HEK293 (cell line): ENCODE measurements at regions not wholly inside any gene's neighbourhood (a gene's known extent, or its start where the extent isn't known, plus 50 kb on each side); places are given as distances from the start of the nearest gene placed in this dataset.

Experiments used
- CTCF ChIA-PET: fragments of 350-600 bp; formaldehyde crosslinking; extraction: SDS; loops from one replicate; lab custom pipeline; 2021; ENCODE audit warnings: antibody characterized with exemption; lab: Yijun Ruan, JAX
- POLR2A ChIA-PET: fragments of 300-600 bp; formaldehyde crosslinking; extraction: SDS; loops from one replicate; lab custom pipeline; 2020; ENCODE audit warnings: antibody characterized with exemption, inconsistent platforms; lab: Yijun Ruan, JAX
- H3K27ac ChIP-seq: fragments of 200-500 bp; sonication (Bioruptor generic); 2 replicates; pipeline ENCODE4 v1.5.1; 2014; ENCODE audit warnings: low read depth, low read length, control low read depth, inconsistent platforms; ENCODE audit errors: extremely low read depth
- H3K36me3 ChIP-seq, 2 experiments: fragments of 200-500 bp in 1 of 2; sonication (Bioruptor generic) in 1 of 2; 1 replicate in 1 of 2; 2 replicates in 1 of 2; pipeline ENCODE4 v1.5.1; 2014 to 2017; ENCODE audit warnings: inconsistent platforms in 2 of 2, low read length in 2 of 2; ENCODE audit not compliant: control insufficient read depth in 2 of 2, insufficient read depth in 1 of 2
- H3K4me1 ChIP-seq: fragments of 200-500 bp; sonication (Bioruptor generic); 2 replicates; pipeline ENCODE4 v1.5.1; 2014; ENCODE audit warnings: mild to moderate bottlenecking, low read length, inconsistent platforms; ENCODE audit not compliant: control insufficient read depth, insufficient read depth
- H3K4me3 ChIP-seq: 2 replicates; pipeline ENCODE4 v1.5.1; 2011; ENCODE audit warnings: low read depth, mild to moderate bottlenecking, control low read depth, low read length, moderate library complexity
- H3K9me3 ChIP-seq: fragments of 200-500 bp; sonication (Bioruptor generic); 2 replicates; pipeline ENCODE4 v1.5.1; 2014; ENCODE audit warnings: low read depth, low read length, inconsistent platforms; ENCODE audit not compliant: control insufficient read depth, insufficient read depth
- BCL11B ChIP-seq: fragments of 450-650 bp; formaldehyde crosslinking; IDR thresholded peaks from 2 replicates; pipeline ENCODE4 v1.5.1; 2016; ENCODE audit warnings: low read depth, missing biosample characterization, missing genetic modification characterization
- EGR2 ChIP-seq: fragments of 450-650 bp; formaldehyde crosslinking; IDR thresholded peaks from 2 replicates; pipeline ENCODE4 v1.5.1; 2016; ENCODE audit warnings: low read depth, missing biosample characterization, missing genetic modification characterization
- HOXC10 ChIP-seq: sonication (generic); formaldehyde crosslinking; IDR thresholded peaks from 2 replicates; pipeline ENCODE4 v1.8.1; 2023; ENCODE audit warnings: mild to moderate bottlenecking, missing genetic modification reagents
- KLF10 ChIP-seq: fragments of 450-650 bp; IDR thresholded peaks from 2 replicates; pipeline ENCODE4 v1.5.1; 2018; ENCODE audit warnings: missing biosample characterization, mild to moderate bottlenecking, missing genetic modification characterization
- MEIS1 ChIP-seq: sonication (generic); formaldehyde crosslinking; IDR thresholded peaks from 2 replicates; pipeline ENCODE4 v1.8.1; 2022; ENCODE audit warnings: missing genetic modification reagents, mild to moderate bottlenecking, borderline replicate concordance
- TCF7L2 ChIP-seq: IDR thresholded peaks from 2 replicates; pipeline ENCODE4 v1.6.1; 2011; ENCODE audit warnings: low read depth, mild to moderate bottlenecking, inconsistent platforms, low read length, moderate library complexity, borderline replicate concordance
- TSHZ1 ChIP-seq: fragments of 450-650 bp; formaldehyde crosslinking; IDR thresholded peaks from 2 replicates; pipeline ENCODE4 v1.5.1; 2016; ENCODE audit warnings: missing biosample characterization, missing genetic modification characterization, borderline replicate concordance
- ZBTB10 ChIP-seq: fragments of 450-650 bp; formaldehyde crosslinking; IDR thresholded peaks from 2 replicates; pipeline ENCODE4 v1.5.1; 2016; ENCODE audit warnings: missing biosample characterization, missing genetic modification characterization
- ZBTB49 ChIP-seq: fragments of 450-650 bp; formaldehyde crosslinking; IDR thresholded peaks from 2 replicates; pipeline ENCODE4 v1.5.1; 2016; ENCODE audit warnings: missing biosample characterization, missing genetic modification characterization, low read depth
- ZBTB8A ChIP-seq: fragments of 450-650 bp; formaldehyde crosslinking; IDR thresholded peaks from 2 replicates; pipeline ENCODE4 v1.5.1; 2016; ENCODE audit warnings: missing biosample characterization, missing genetic modification characterization
- ZEB2 ChIP-seq: fragments of 450-650 bp; formaldehyde crosslinking; IDR thresholded peaks from 2 replicates; pipeline ENCODE4 v1.5.1; 2016; ENCODE audit warnings: missing biosample characterization, missing genetic modification characterization
- ZNF112 ChIP-seq: fragments of 450-650 bp; formaldehyde crosslinking; IDR thresholded peaks from 2 replicates; pipeline ENCODE4 v1.5.0; 2017; ENCODE audit warnings: missing biosample characterization, missing genetic modification characterization
- ZNF121 ChIP-seq: fragments of 450-650 bp; formaldehyde crosslinking; IDR thresholded peaks from 2 replicates; pipeline ENCODE4 v1.5.1; 2016; ENCODE audit warnings: missing biosample characterization, missing genetic modification characterization
- ZNF133 ChIP-seq: fragments of 450-650 bp; formaldehyde crosslinking; IDR thresholded peaks from 2 replicates; pipeline ENCODE4 v1.5.1; 2016; ENCODE audit warnings: missing biosample characterization, missing genetic modification characterization
- ZNF155 ChIP-seq: fragments of 450-650 bp; formaldehyde crosslinking; IDR thresholded peaks from 2 replicates; pipeline ENCODE4 v1.5.1; 2016; ENCODE audit warnings: missing biosample characterization, missing genetic modification characterization
- ZNF280C ChIP-seq: fragments of 450-650 bp; formaldehyde crosslinking; IDR thresholded peaks from 2 replicates; pipeline ENCODE4 v1.5.1; 2016; ENCODE audit warnings: missing biosample characterization, missing genetic modification characterization
- ZNF341 ChIP-seq: fragments of 450-650 bp; formaldehyde crosslinking; IDR thresholded peaks from 2 replicates; pipeline ENCODE4; 2016; ENCODE audit warnings: low read depth, missing biosample characterization, missing genetic modification characterization
- ZNF423 ChIP-seq: fragments of 450-650 bp; formaldehyde crosslinking; IDR thresholded peaks from 2 replicates; pipeline ENCODE4 v1.5.1; 2016; ENCODE audit warnings: missing biosample characterization, missing genetic modification characterization
- ZNF426 ChIP-seq: fragments of 450-650 bp; formaldehyde crosslinking; IDR thresholded peaks from 2 replicates; pipeline ENCODE4 v1.5.1; 2017; ENCODE audit warnings: missing biosample characterization, missing genetic modification characterization, mild to moderate bottlenecking, inconsistent platforms, moderate library complexity
- ZNF510 ChIP-seq: fragments of 450-650 bp; formaldehyde crosslinking; IDR thresholded peaks from 2 replicates; pipeline ENCODE4 v1.5.1; 2018; ENCODE audit warnings: mild to moderate bottlenecking, missing genetic modification characterization, missing biosample characterization; ENCODE audit not compliant: insufficient replicate concordance
- ZNF571 ChIP-seq: fragments of 450-650 bp; formaldehyde crosslinking; IDR thresholded peaks from 2 replicates; pipeline ENCODE4 v1.5.0; 2017; ENCODE audit warnings: missing biosample characterization, missing genetic modification characterization
- ZNF610 ChIP-seq: fragments of 450-650 bp; formaldehyde crosslinking; IDR thresholded peaks from 2 replicates; pipeline ENCODE4 v1.5.1; 2016; ENCODE audit warnings: missing biosample characterization, missing genetic modification characterization, borderline replicate concordance
- ZSCAN16 ChIP-seq: fragments of 450-650 bp; formaldehyde crosslinking; IDR thresholded peaks from 2 replicates; pipeline ENCODE4 v1.5.1; 2016; ENCODE audit warnings: missing biosample characterization, missing genetic modification characterization

- TF ChIP-seq BCL11B (tag by site-specific recombination) (no peak), ZNF280C (tag by site-specific recombination) (no peak), ZNF121 (tag by site-specific recombination) (no peak), ZNF610 (no peak), ZEB2 (tag by site-specific recombination) (no peak), ZBTB49 (no peak), ZBTB10 (tag by site-specific recombination) (no peak), ZNF423 (tag by site-specific recombination) (no peak)
These were observed 143.7 kb upstream of the RUNX3 start (continued) for GRCh38 chr1:25073640-25074270.

DNA sequence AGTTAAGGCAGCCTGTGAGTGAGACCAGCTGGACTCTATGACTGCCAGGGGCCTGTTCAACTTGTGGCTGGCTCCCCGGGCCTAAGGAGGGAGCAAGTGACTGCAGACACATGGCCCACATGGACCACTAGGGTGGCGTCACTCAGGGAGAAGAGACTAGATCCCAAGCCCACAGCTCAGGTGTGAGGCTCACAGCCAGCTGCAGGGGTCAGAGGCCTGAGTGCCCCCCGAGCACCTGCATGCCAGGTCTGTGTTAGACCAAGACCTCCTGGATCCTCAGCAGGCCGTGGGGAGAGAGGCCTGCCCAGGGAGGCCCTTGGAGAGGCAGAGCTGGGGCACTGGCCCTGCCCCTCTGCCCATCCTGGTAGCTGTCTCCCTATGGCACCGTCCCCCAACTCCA, 142.4 kb upstream of the RUNX3 start:
- Histone ChIP-seq H3K9me3 (no peaks in the 10 kb centered on the region), H3K36me3 (no peaks in the 10 kb centered on the region), H3K27ac (no peak overlapping the region), H3K4me1 (no peaks in the 10 kb centered on the region), H3K4me3 (no peak overlapping the region)
- ChIA-PET POLR2A (no interaction called here), CTCF (interaction anchor here (0.5 to 2.4 kb wide), 4 partner anchors 14 to 108 kb away, joined by 3 to 10 read pairs (median 4); no protein-coding TSS in a partner anchor)
- TF ChIP-seq ZNF510 (tag by site-specific recombination) (no peak), ZNF341 (tag by site-specific recombination) (no peak), ZNF571 (tag by site-specific recombination) (no peak), ZNF155 (no peak), ZBTB8A (tag by site-specific recombination) (no peak), ZNF112 (tag by site-specific recombination) (no peak), TSHZ1 (tag by site-specific recombination) (no peak), ZSCAN16 (tag by site-specific recombination) (no peak), HOXC10 (CRISPR knock-in tag) (no peak), KLF10 (tag by site-specific recombination) (no peak), EGR2 (no peak), ZNF426 (tag by site-specific recombination) (no peak), ZNF133 (tag by site-specific recombination) (no peak), TCF7L2 (no peak), MEIS1 (CRISPR knock-in tag) (no peak)
